ENCODE measurements at regions not wholly inside any gene's neighbourhood (a gene's known extent, or its start where the extent isn't known, plus 50 kb on each side); places are given as distances from the start of the nearest gene placed in this dataset.

DNA sequence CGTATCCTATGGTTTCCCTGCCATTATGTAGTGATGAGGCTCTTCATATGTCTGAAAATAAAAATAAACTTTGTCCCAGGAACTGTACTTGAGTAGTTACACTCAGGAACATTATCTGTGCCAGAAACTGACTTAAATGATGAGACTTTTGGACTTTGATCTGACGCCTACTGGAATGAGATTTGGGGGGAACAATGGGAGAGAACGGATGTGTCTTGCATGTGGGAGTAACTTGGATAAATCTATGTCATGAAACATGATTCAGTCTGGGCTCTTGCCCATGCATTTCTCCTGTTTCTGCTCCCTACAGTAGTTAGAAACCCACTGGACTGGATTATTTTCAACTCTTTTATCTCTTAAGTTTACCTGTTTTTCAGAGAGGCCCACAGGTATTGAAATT, 2351.4 kb downstream of the PCDH7 start:
- Mint-ChIP-seq H3K27ac (no peak overlapping the region), H3K4me3 (no peak overlapping the region), H3K9me3 (peaks cover 3% of the 10 kb centered on the region), H3K4me1 (peaks cover 5% of the 10 kb centered on the region), H3K36me3 (no peaks in the 10 kb centered on the region), H3K27me3 (ENCODE audit: insufficient read depth, low read depth) (no peaks in the 10 kb centered on the region)
- Histone ChIP-seq H3K27ac (no peak overlapping the region), H3K9me3 (ENCODE audit: low read depth) (no peaks in the 10 kb centered on the region), H3K4me3 (no peak overlapping the region), H3K27me3 (no peaks in the 10 kb centered on the region), H3K4me1 (peaks cover 12% of the 10 kb centered on the region), H4K20me1 (ENCODE audit: low read depth) (no peaks in the 10 kb centered on the region), H3K79me2 (ENCODE audit: low read depth) (no peaks in the 10 kb centered on the region), H2AFZ (replicated peaks) (no peak overlapping the region), H3K36me3 (no peaks in the 10 kb centered on the region), H3F3A (ENCODE audit: low read depth) (no peaks in the 10 kb centered on the region), H3K9ac (no peak overlapping the region), H3K4me2 (no peak overlapping the region)
- TF ChIP-seq EZH2phosphoT487 (IDR thresholded peaks at IDR 0.05) (no peak), EZH2 (IDR thresholded peaks at IDR 0.05) (no peak)
- TF ChIP-seq, protein P1, sequence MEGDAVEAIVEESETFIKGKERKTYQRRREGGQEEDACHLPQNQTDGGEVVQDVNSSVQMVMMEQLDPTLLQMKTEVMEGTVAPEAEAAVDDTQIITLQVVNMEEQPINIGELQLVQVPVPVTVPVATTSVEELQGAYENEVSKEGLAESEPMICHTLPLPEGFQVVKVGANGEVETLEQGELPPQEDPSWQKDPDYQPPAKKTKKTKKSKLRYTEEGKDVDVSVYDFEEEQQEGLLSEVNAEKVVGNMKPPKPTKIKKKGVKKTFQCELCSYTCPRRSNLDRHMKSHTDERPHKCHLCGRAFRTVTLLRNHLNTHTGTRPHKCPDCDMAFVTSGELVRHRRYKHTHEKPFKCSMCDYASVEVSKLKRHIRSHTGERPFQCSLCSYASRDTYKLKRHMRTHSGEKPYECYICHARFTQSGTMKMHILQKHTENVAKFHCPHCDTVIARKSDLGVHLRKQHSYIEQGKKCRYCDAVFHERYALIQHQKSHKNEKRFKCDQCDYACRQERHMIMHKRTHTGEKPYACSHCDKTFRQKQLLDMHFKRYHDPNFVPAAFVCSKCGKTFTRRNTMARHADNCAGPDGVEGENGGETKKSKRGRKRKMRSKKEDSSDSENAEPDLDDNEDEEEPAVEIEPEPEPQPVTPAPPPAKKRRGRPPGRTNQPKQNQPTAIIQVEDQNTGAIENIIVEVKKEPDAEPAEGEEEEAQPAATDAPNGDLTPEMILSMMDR (IDR thresholded peaks at IDR 0.05): no peak
- DNase-seq (ENCODE audit: low spot score): no peak

DNA sequence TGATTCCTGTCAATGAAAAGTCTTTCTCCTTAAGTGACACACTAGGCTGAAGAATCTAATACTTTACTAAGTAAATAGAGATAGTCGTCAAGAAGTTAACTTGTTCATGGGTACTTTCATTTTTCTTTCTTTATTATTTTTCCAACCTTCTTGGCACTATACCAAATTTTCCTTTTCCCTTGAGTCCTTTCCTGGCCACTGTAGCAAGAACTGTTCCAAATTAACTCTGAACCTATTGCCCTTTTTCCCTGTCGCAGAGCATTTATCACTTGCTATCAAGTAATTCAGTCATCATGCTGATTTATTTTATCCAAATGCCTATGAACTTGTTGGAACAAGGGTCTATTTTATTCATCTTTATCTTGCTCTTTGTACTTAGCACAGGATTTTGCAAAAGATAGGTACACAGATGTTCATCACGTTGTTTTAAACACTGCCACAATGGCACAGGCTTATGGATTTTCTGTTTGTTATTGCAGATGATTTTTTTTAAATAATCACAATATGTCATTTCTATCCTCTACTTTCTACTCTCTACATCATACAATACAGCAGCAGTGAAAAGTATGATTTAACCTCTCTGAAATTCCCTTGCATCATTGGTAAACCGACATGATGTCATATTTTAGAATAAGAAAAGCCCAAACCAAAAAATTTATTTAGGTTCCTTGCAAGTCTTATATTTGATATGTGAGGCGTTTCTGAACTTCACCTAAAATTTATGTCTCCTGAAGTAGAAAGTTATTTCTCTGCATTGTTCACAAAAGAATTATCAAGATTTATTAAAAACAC, 2352.3 kb downstream of the PCDH7 start:
- TF ChIP-seq EZH2phosphoT487 (IDR thresholded peaks at IDR 0.05) (no peak), EZH2 (IDR thresholded peaks at IDR 0.05) (no peak)
- TF ChIP-seq, protein P1 (IDR thresholded peaks at IDR 0.05): no peak
- peaks cover 3% of the 10 kb centered on the region for H3K9me3 Mint-ChIP-seq

DNA sequence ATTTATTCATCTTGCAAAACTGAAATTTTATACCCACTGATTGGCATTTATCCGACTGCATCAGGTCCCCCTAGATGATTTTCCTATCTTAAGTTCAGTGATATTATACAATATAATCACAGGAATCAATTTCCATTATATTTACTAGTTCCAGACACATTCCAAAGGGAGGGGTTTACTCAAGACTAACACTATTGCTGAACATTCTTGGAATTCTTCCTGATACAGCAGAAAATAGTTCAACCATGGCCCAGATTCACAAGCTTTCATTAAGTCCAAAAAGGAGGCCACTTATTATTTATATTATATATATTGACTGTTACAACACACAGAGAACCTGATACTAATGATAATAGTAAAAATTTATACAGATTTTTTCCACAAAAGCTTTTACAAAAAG, 2353.6 kb downstream of the PCDH7 start:
- peaks cover 3% of the 10 kb centered on the region for H3K9me3 Mint-ChIP-seq
- Histone ChIP-seq H3F3A (ENCODE audit: low read depth) (no peaks in the 10 kb centered on the region), H3K79me2 (ENCODE audit: low read depth) (no peaks in the 10 kb centered on the region), H3K4me2 (no peak overlapping the region), H3K36me3 (no peaks in the 10 kb centered on the region), H3K4me3 (no peak overlapping the region), H3K4me1 (peaks cover 12% of the 10 kb centered on the region), H3K27ac (no peak overlapping the region), H3K9ac (no peak overlapping the region), H4K20me1 (ENCODE audit: low read depth) (no peaks in the 10 kb centered on the region), H3K27me3 (no peaks in the 10 kb centered on the region), H3K9me3 (ENCODE audit: low read depth) (no peaks in the 10 kb centered on the region), H2AFZ (replicated peaks) (no peak overlapping the region)
- peak; percentile 55 for DNase-seq (ENCODE audit: low spot score)
- no peak for TF ChIP-seq EZH2phosphoT487 (IDR thresholded peaks at IDR 0.05)
- TF ChIP-seq, protein P1 (IDR thresholded peaks at IDR 0.05): no peak
- no peak for TF ChIP-seq EZH2 (IDR thresholded peaks at IDR 0.05)
- no peaks in the 10 kb centered on the region for H3K36me3 Mint-ChIP-seq
- H3K27me3 Mint-ChIP-seq (ENCODE audit: insufficient read depth, low read depth): no peaks in the 10 kb centered on the region
- no peak overlapping the region for H3K27ac Mint-ChIP-seq
- H3K4me1 Mint-ChIP-seq: peaks cover 5% of the 10 kb centered on the region
- no peak overlapping the region for H3K4me3 Mint-ChIP-seq

More for the DNA sequence above, 2352.3 kb downstream of the PCDH7 start:
- Mint-ChIP-seq H3K27ac (no peak overlapping the region), H3K4me3 (no peak overlapping the region), H3K36me3 (no peaks in the 10 kb centered on the region), H3K27me3 (ENCODE audit: insufficient read depth, low read depth) (no peaks in the 10 kb centered on the region), H3K4me1 (peaks cover 5% of the 10 kb centered on the region)
- no peak overlapping the region for H3K9ac ChIP-seq
- H3K79me2 ChIP-seq (ENCODE audit: low read depth): no peaks in the 10 kb centered on the region
- peaks cover 12% of the 10 kb centered on the region for H3K4me1 ChIP-seq
- H2AFZ ChIP-seq (replicated peaks): no peak overlapping the region
- no peaks in the 10 kb centered on the region for H3K27me3 ChIP-seq
- no peak for DNase-seq (ENCODE audit: low spot score)
- H3K36me3 ChIP-seq: no peaks in the 10 kb centered on the region
- no peaks in the 10 kb centered on the region for H3F3A ChIP-seq (ENCODE audit: low read depth)
- H3K9me3 ChIP-seq (ENCODE audit: low read depth): no peaks in the 10 kb centered on the region
- H3K4me3 ChIP-seq: no peak overlapping the region
- H3K27ac ChIP-seq: no peak overlapping the region
- no peaks in the 10 kb centered on the region for H4K20me1 ChIP-seq (ENCODE audit: low read depth)
- no peak overlapping the region for H3K4me2 ChIP-seq

All from neural progenitor cell (in vitro differentiated cells).